ENCODE measurements at regions not wholly inside any gene's neighbourhood (a gene's known extent, or its start where the extent isn't known, plus 50 kb on each side); places are given as distances from the start of the nearest gene placed in this dataset.

GRCh38 chr5:114695292-114695904 is 333.5 kb downstream of the KCNN2 start:
- intact Hi-C loops (cut with DNase I) = no loop called here

GRCh38 chr5:114686356-114686755 is 324.5 kb downstream of the KCNN2 start:
- no peak for TF ChIP-seq CTCF (IDR thresholded peaks at IDR 0.05)
- DNase-seq (ENCODE audit: low spot score in 2 of 2) = no peak

More at GRCh38 chr5:114695292-114695904, 333.5 kb downstream of the KCNN2 start:
- Histone ChIP-seq H3K4me1 (no peaks in the 10 kb centered on the region), H3K36me3 (no peaks in the 10 kb centered on the region), H3K27ac (no peak overlapping the region), H3K27me3 (no peaks in the 10 kb centered on the region), H3K9me3 (no peaks in the 10 kb centered on the region), H3K4me3 (no peak overlapping the region)
- no peak for TF ChIP-seq CTCF (IDR thresholded peaks at IDR 0.05)
- DNase-seq (ENCODE audit: low spot score in 2 of 2) = no peak

GRCh38 chr5:114678778-114679177 is 316.9 kb downstream of the KCNN2 start:
- Histone ChIP-seq H3K4me1 (no peaks in the 10 kb centered on the region), H3K4me3 (no peak overlapping the region), H3K27me3 (no peaks in the 10 kb centered on the region), H3K36me3 (no peaks in the 10 kb centered on the region), H3K27ac (no peak overlapping the region), H3K9me3 (no peaks in the 10 kb centered on the region)
- no peak for TF ChIP-seq CTCF (IDR thresholded peaks at IDR 0.05)
- no peak for DNase-seq (ENCODE audit: low spot score in 2 of 2)
- intact Hi-C loops (cut with DNase I) = no loop called here

More at GRCh38 chr5:114686356-114686755, 324.5 kb downstream of the KCNN2 start:
- Histone ChIP-seq H3K4me3 (no peak overlapping the region), H3K4me1 (no peaks in the 10 kb centered on the region), H3K27me3 (no peaks in the 10 kb centered on the region), H3K9me3 (no peaks in the 10 kb centered on the region), H3K36me3 (no peaks in the 10 kb centered on the region), H3K27ac (no peak overlapping the region)
- intact Hi-C loops (cut with DNase I) = no loop called here

GRCh38 chr5:114665551-114665950 is 303.7 kb downstream of the KCNN2 start:
- H3K4me3 ChIP-seq = no peak overlapping the region
- intact Hi-C loops (cut with DNase I) = no loop called here
- H3K9me3 ChIP-seq = no peaks in the 10 kb centered on the region
- no peaks in the 10 kb centered on the region for H3K4me1 ChIP-seq
- no peaks in the 10 kb centered on the region for H3K36me3 ChIP-seq
- no peak overlapping the region for H3K27ac ChIP-seq
- no peak for TF ChIP-seq CTCF (IDR thresholded peaks at IDR 0.05)
- DNase-seq (ENCODE audit: low spot score in 2 of 2) = no peak
- no peaks in the 10 kb centered on the region for H3K27me3 ChIP-seq

- no peak for TF ChIP-seq CTCF (IDR thresholded peaks at IDR 0.05)
- Histone ChIP-seq H3K36me3 (no peaks in the 10 kb centered on the region), H3K4me3 (no peak overlapping the region), H3K9me3 (no peaks in the 10 kb centered on the region), H3K27me3 (no peaks in the 10 kb centered on the region), H3K4me1 (no peaks in the 10 kb centered on the region), H3K27ac (no peak overlapping the region)
- no peak for DNase-seq (ENCODE audit: low spot score in 2 of 2)
- intact Hi-C loops (cut with DNase I) = no loop called here
These were observed 298.9 kb downstream of the KCNN2 start for GRCh38 chr5:114660791-114661190.

GRCh38 chr5:114658194-114658593 is 296.3 kb downstream of the KCNN2 start:
- intact Hi-C loops (cut with DNase I) = no loop called here
- no peak for DNase-seq (ENCODE audit: low spot score in 2 of 2)

More at GRCh38 chr5:114658194-114658593, 296.3 kb downstream of the KCNN2 start:
- no peaks in the 10 kb centered on the region for H3K36me3 ChIP-seq
- H3K4me1 ChIP-seq = no peaks in the 10 kb centered on the region
- no peak overlapping the region for H3K27ac ChIP-seq
- H3K9me3 ChIP-seq = no peaks in the 10 kb centered on the region
- no peak overlapping the region for H3K4me3 ChIP-seq
- no peak for TF ChIP-seq CTCF (IDR thresholded peaks at IDR 0.05)
- H3K27me3 ChIP-seq = no peaks in the 10 kb centered on the region
